HG02970 (cell line): ENCODE measurements at regions not wholly inside any gene's neighbourhood (a gene's known extent, or its start where the extent isn't known, plus 50 kb on each side); places are given as distances from the start of the nearest gene placed in this dataset.

Source experiments
- ATAC-seq: cut with Tn5 transposase; IDR thresholded peaks from one replicate; pipeline ENCODE4 v1.9.1; 2021; ENCODE audit warnings: mild to moderate bottlenecking, moderate library complexity, moderate number of reproducible peaks; ENCODE audit not compliant: unreplicated experiment, low FRiP score

GRCh38 chr2:41127351-41127750 lies 675.5 kb upstream of the SLC8A1 start:
- no peak for ATAC-seq

GRCh38 chr2:41129988-41130387 lies 678.1 kb upstream of the SLC8A1 start:
- no peak for ATAC-seq

GRCh38 chr2:41137031-41137430 lies 685.1 kb upstream of the SLC8A1 start:
- ATAC-seq, result no peak

- no peak for ATAC-seq
Observed at GRCh38 chr2:41141146-41141791, 689.4 kb upstream of the SLC8A1 start.

GRCh38 chr2:41142478-41142877 lies 690.6 kb upstream of the SLC8A1 start:
- no peak for ATAC-seq

GRCh38 chr2:41145066-41145465 lies 693.2 kb upstream of the SLC8A1 start:
- ATAC-seq, result no peak

GRCh38 chr2:41149054-41149453 lies 697.2 kb upstream of the SLC8A1 start:
- no peak for ATAC-seq

- ATAC-seq, result no peak
Observed at GRCh38 chr2:41151746-41152145, 699.9 kb upstream of the SLC8A1 start.

- no peak for ATAC-seq
Observed at GRCh38 chr2:41152318-41152717, 700.4 kb upstream of the SLC8A1 start.

- ATAC-seq, result no peak
Observed at GRCh38 chr2:41160439-41160838, 708.5 kb upstream of the SLC8A1 start.

- ATAC-seq, result no peak
Observed at GRCh38 chr2:41167014-41167413, 715.1 kb upstream of the SLC8A1 start.

- no peak for ATAC-seq
Observed at GRCh38 chr2:41169744-41170143, 717.9 kb upstream of the SLC8A1 start.

- no peak for ATAC-seq
Observed at GRCh38 chr2:41170589-41170988, 718.7 kb upstream of the SLC8A1 start.

GRCh38 chr2:41180387-41180786 lies 728.5 kb upstream of the SLC8A1 start:
- no peak for ATAC-seq

- ATAC-seq, result no peak
Observed at GRCh38 chr2:41182961-41183360, 731.1 kb upstream of the SLC8A1 start.

- no peak for ATAC-seq
Observed at GRCh38 chr2:41187376-41188122, 735.7 kb upstream of the SLC8A1 start.

GRCh38 chr2:41194230-41194629 lies 742.3 kb upstream of the SLC8A1 start:
- ATAC-seq, result no peak

- no peak for ATAC-seq
Observed at GRCh38 chr2:41197781-41198180, 745.9 kb upstream of the SLC8A1 start.

GRCh38 chr2:41199334-41199733 lies 747.4 kb upstream of the SLC8A1 start:
- ATAC-seq, result no peak

GRCh38 chr2:41204315-41204714 lies 752.4 kb upstream of the SLC8A1 start:
- ATAC-seq, result no peak

GRCh38 chr2:41206004-41206403 lies 754.1 kb upstream of the SLC8A1 start:
- no peak for ATAC-seq

GRCh38 chr2:41207578-41207977 lies 755.7 kb upstream of the SLC8A1 start:
- ATAC-seq, result no peak
